SK-N-SH (cell line): ENCODE measurements at regions not wholly inside any gene's neighbourhood (a gene's known extent, or its start where the extent isn't known, plus 50 kb on each side); places are given as distances from the start of the nearest gene placed in this dataset.

Experiments
- CTCF ChIP-seq: fragments of 200-600 bp; sonication (generic); IDR thresholded peaks from 2 replicates; pipeline ENCODE4 v1.6.1; 2017; ENCODE audit warnings: antibody characterized with exemption, mild to moderate bottlenecking, moderate library complexity
- EP300 ChIP-seq, 2 experiments: IDR thresholded peaks; 2 replicates each; pipeline versions ENCODE4 v1.4.0 to v1.6.1; 2012; ENCODE audit warnings: borderline replicate concordance in 1 of 2, low read depth in 1 of 2, low read length in 1 of 2
- RFX5 ChIP-seq: IDR thresholded peaks from 2 replicates; pipeline ENCODE4 v1.6.1; 2012; ENCODE audit warnings: mild to moderate bottlenecking, improper control_type of control experiment, low read length
- USF2 ChIP-seq: fragments of 150-350 bp; IDR thresholded peaks from 2 replicates; pipeline ENCODE4 v1.6.1; 2017; ENCODE audit warnings: antibody characterized with exemption, low read length, low read depth, borderline replicate concordance
- TF ChIP-seq, protein P1 (sequence below): IDR thresholded peaks from 2 replicates; pipeline ENCODE4 v1.4.0; 2012; ENCODE audit warnings: low read depth
- TF ChIP-seq, protein P2 (sequence below): IDR thresholded peaks from 2 replicates; pipeline ENCODE4; 2012

DNA sequence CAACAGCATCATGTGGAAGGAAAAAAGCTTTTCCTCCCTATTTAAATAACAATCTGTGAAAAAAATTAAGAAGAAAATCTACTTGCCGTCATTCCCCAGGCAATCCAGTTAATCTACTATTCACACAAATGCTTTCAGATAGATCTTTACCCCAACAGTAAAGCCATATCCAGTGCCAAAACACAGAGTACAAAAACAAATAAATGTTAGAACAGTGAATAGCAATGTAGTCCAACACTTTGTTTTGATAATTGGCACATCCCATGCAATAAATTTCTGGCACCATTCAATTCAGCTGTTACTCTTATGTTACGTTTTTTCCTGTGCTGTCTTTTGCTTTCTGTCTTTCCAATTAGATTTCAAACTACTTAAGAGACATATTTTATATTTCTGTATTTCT lies 2245.5 kb upstream of the WWC1 start:
- no peak for TF ChIP-seq CTCF
- no peak for TF ChIP-seq EP300 (IDR thresholded peaks at IDR 0.05; ENCODE audit: borderline replicate concordance in 1 of 2, low read depth in 1 of 2, low read length in 1 of 2)
- no peak for TF ChIP-seq RFX5
- TF ChIP-seq, protein P1, sequence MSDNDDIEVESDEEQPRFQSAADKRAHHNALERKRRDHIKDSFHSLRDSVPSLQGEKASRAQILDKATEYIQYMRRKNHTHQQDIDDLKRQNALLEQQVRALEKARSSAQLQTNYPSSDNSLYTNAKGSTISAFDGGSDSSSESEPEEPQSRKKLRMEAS: no peak
- TF ChIP-seq USF2: no peak
- TF ChIP-seq, protein P2, sequence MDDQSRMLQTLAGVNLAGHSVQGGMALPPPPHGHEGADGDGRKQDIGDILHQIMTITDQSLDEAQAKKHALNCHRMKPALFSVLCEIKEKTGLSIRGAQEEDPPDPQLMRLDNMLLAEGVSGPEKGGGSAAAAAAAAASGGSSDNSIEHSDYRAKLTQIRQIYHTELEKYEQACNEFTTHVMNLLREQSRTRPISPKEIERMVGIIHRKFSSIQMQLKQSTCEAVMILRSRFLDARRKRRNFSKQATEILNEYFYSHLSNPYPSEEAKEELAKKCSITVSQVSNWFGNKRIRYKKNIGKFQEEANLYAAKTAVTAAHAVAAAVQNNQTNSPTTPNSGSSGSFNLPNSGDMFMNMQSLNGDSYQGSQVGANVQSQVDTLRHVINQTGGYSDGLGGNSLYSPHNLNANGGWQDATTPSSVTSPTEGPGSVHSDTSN: no peak
